ENCODE measurements at regions not wholly inside any gene's neighbourhood (a gene's known extent, or its start where the extent isn't known, plus 50 kb on each side); places are given as distances from the start of the nearest gene placed in this dataset.

GRCh38 chr15:47218295-47218694, 499.0 kb upstream of the SEMA6D start:
- ChIA-PET POLR2A (ENCODE audit: unreplicated experiment) (no interaction called here), CTCF (interaction anchor here (1.6 kb wide), 1 partner anchor 9 kb away, joined by 5 read pairs; no protein-coding TSS in a partner anchor)
- TF ChIP-seq RFX5 (IDR thresholded peaks at IDR 0.05; ENCODE audit: low read depth, low read length) (no peak), FOS (IDR thresholded peaks at IDR 0.05; ENCODE audit: low read depth, low read length) (no peak), RAD21 (IDR thresholded peaks at IDR 0.05; ENCODE audit: low read length) (no peak), MAZ (IDR thresholded peaks at IDR 0.05; ENCODE audit: borderline replicate concordance, low read depth, low read length) (no peak), MXI1 (IDR thresholded peaks at IDR 0.05; ENCODE audit: borderline replicate concordance, low read depth, low read length) (no peak)
- TF ChIP-seq, protein P1, sequence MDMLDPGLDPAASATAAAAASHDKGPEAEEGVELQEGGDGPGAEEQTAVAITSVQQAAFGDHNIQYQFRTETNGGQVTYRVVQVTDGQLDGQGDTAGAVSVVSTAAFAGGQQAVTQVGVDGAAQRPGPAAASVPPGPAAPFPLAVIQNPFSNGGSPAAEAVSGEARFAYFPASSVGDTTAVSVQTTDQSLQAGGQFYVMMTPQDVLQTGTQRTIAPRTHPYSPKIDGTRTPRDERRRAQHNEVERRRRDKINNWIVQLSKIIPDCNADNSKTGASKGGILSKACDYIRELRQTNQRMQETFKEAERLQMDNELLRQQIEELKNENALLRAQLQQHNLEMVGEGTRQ (IDR thresholded peaks at IDR 0.05; ENCODE audit: low read depth, low read length) = no peak

More at GRCh38 chr15:47218295-47218694, 499.0 kb upstream of the SEMA6D start:
- no peak overlapping the region for H3K4ac ChIP-seq (ENCODE audit: low read depth, low read length)
- H3K79me1 ChIP-seq (ENCODE audit: low read depth in 1 of 2, low read length in 2 of 2) = no peaks in the 10 kb centered on the region
- H4K5ac ChIP-seq (ENCODE audit: low read depth, low read length) = no peak overlapping the region
- no CpG with 5 or more reads among the region's 1 CpG for WGBS, 2 experiments (ENCODE audit: extremely low coverage in 2 of 2, insufficient read length in 1 of 2)
- H3K27ac ChIP-seq (ENCODE audit: insufficient read depth, low read length) = no peak overlapping the region
- H3K14ac ChIP-seq (replicated peaks; ENCODE audit: low read depth, low read length) = no peak overlapping the region
- no peaks in the 10 kb centered on the region for H3K36me3 ChIP-seq (ENCODE audit: control insufficient read depth, insufficient read depth, low read length)
- H3K27me3 ChIP-seq (ENCODE audit: control insufficient read depth, insufficient read depth, low read length) = no peaks in the 10 kb centered on the region
- no peak overlapping the region for H2AFZ ChIP-seq (replicated peaks; ENCODE audit: low read length, poor library complexity)
- no peaks in the 10 kb centered on the region for H3K9me3 ChIP-seq (ENCODE audit: control insufficient read depth, insufficient read depth, low read length)
- H2BK15ac ChIP-seq (ENCODE audit: low read depth, low read length) = no peak overlapping the region
- in situ Hi-C loops (cut with MboI; ENCODE audit: low sequenced_read_pairs) = no loop called here
- H2BK5ac ChIP-seq (ENCODE audit: low read depth, low read length, poor library complexity, severe bottlenecking) = no peak overlapping the region
- H2BK120ac ChIP-seq (ENCODE audit: low read depth, low read length) = no peak overlapping the region
- H3K56ac ChIP-seq (ENCODE audit: extremely low read depth, insufficient read depth, low read length) = no peak overlapping the region
- BruUV-seq (replicated peaks) = no TSS peak
- dilution Hi-C loops (cut with HindIII; ENCODE audit: low sequenced_read_pairs, unreplicated experiment) = no loop called here
- no peak for ATAC-seq (ENCODE audit: low read depth)
- no peak overlapping the region for H2AK9ac ChIP-seq (replicated peaks; ENCODE audit: low read depth, low read length, poor library complexity)
- no peaks in the 10 kb centered on the region for H3K4me1 ChIP-seq (ENCODE audit: control insufficient read depth, insufficient read depth, low read length)
- H3K4me2 ChIP-seq (ENCODE audit: low read depth, low read length) = no peak overlapping the region
- H4K91ac ChIP-seq (ENCODE audit: insufficient read depth, low read depth, low read length) = no peak overlapping the region
- no peaks in the 10 kb centered on the region; the same call in 1 of the 2 replicates for H3K9me1 ChIP-seq (ENCODE audit: insufficient read depth, low read length)
- no peak overlapping the region for H3K18ac ChIP-seq (ENCODE audit: low read depth, low read length)
- H3K9ac ChIP-seq (ENCODE audit: low read depth, low read length) = no peak overlapping the region
- H2BK20ac ChIP-seq (ENCODE audit: low read depth, low read length) = no peak overlapping the region
- H4K20me1 ChIP-seq (ENCODE audit: insufficient read depth, low read length) = no peaks in the 10 kb centered on the region
- H3K23ac ChIP-seq (ENCODE audit: low read depth, low read length) = no peak overlapping the region
- intact Hi-C loops (cut with micrococcal nuclease) = no loop called here
- DNase-seq = no peak
- no peak overlapping the region for H3K4me3 ChIP-seq (ENCODE audit: insufficient read depth, low read depth, low read length)
- H2AK5ac ChIP-seq (ENCODE audit: low read depth, low read length) = no peak overlapping the region
- no peak overlapping the region for H4K8ac ChIP-seq (ENCODE audit: low read depth in 2 of 2, low read length in 2 of 2)

Data from IMR-90 (cell line).